Neural crest cell (in vitro differentiated cells): ENCODE measurements at regions not wholly inside any gene's neighbourhood (a gene's known extent, or its start where the extent isn't known, plus 50 kb on each side); places are given as distances from the start of the nearest gene placed in this dataset.

Experiments used
- DNase-seq: peaks from one replicate; pipeline ENCODE4 v3.0.0; 2021; ENCODE audit warnings: low read depth, mixed read lengths, low spot score
- H3K27ac Mint-ChIP-seq: one replicate; pipeline ENCODE4 v1.8.0; 2021; ENCODE audit warnings: mild to moderate bottlenecking, mixed read lengths; ENCODE audit not compliant: unreplicated experiment
- H3K27me3 Mint-ChIP-seq: 2 replicates; pipeline ENCODE4 v1.8.0; 2021; ENCODE audit warnings: low read depth, mild to moderate bottlenecking, mixed read lengths
- H3K36me3 Mint-ChIP-seq: 2 replicates; pipeline ENCODE4 v1.8.0; 2021; ENCODE audit warnings: low read depth, mild to moderate bottlenecking, mixed read lengths
- H3K4me1 Mint-ChIP-seq: 2 replicates; pipeline ENCODE4 v1.8.0; 2021; ENCODE audit warnings: mixed read lengths
- H3K4me3 Mint-ChIP-seq: one replicate; pipeline ENCODE4 v1.8.0; 2021; ENCODE audit warnings: mild to moderate bottlenecking, mixed read lengths
- H3K9me3 Mint-ChIP-seq: 2 replicates; pipeline ENCODE4 v1.8.0; 2021; ENCODE audit warnings: mixed read lengths
- CTCF ChIP-seq: fragments of 200-600 bp; sonication (generic); conservative IDR thresholded peaks from 2 replicates; pipeline ENCODE4 v1.5.0; 2021; ENCODE audit warnings: antibody characterized with exemption, mild to moderate bottlenecking

- TF ChIP-seq CTCF = no peak
- Mint-ChIP-seq H3K27ac (no peak overlapping the region), H3K4me3 (no peak overlapping the region), H3K4me1 (no peaks in the 10 kb centered on the region), H3K9me3 (peaks cover 7% of the 10 kb centered on the region), H3K27me3 (no peaks in the 10 kb centered on the region), H3K36me3 (no peaks in the 10 kb centered on the region)
- no peak for DNase-seq
These were observed 1632.3 kb downstream of the KCNT2 start for GRCh38 chr1:194975913-194976312.

- H3K4me3 Mint-ChIP-seq = no peak overlapping the region
- H3K9me3 Mint-ChIP-seq = peaks cover 4% of the 10 kb centered on the region
- H3K4me1 Mint-ChIP-seq = no peaks in the 10 kb centered on the region
- H3K27ac Mint-ChIP-seq = no peak overlapping the region
- H3K27me3 Mint-ChIP-seq = no peaks in the 10 kb centered on the region
- DNase-seq = no peak
- no peak for TF ChIP-seq CTCF
- H3K36me3 Mint-ChIP-seq = no peaks in the 10 kb centered on the region
These were observed 1639.3 kb downstream of the KCNT2 start for GRCh38 chr1:194968916-194969315.

GRCh38 chr1:194959795-194960194, 1648.4 kb downstream of the KCNT2 start:
- H3K9me3 Mint-ChIP-seq = peaks cover 3% of the 10 kb centered on the region
- H3K4me1 Mint-ChIP-seq = no peaks in the 10 kb centered on the region
- no peak overlapping the region for H3K4me3 Mint-ChIP-seq
- H3K27ac Mint-ChIP-seq = no peak overlapping the region
- no peaks in the 10 kb centered on the region for H3K27me3 Mint-ChIP-seq
- DNase-seq = no peak
- H3K36me3 Mint-ChIP-seq = no peaks in the 10 kb centered on the region
- no peak for TF ChIP-seq CTCF

GRCh38 chr1:194952171-194952570, 1656.1 kb downstream of the KCNT2 start:
- no peak for TF ChIP-seq CTCF
- DNase-seq = no peak
- no peaks in the 10 kb centered on the region for H3K4me1 Mint-ChIP-seq
- no peaks in the 10 kb centered on the region for H3K9me3 Mint-ChIP-seq
- no peaks in the 10 kb centered on the region for H3K27me3 Mint-ChIP-seq
- H3K36me3 Mint-ChIP-seq = no peaks in the 10 kb centered on the region
- H3K4me3 Mint-ChIP-seq = no peak overlapping the region
- H3K27ac Mint-ChIP-seq = no peak overlapping the region

GRCh38 chr1:194950584-194950983, 1657.7 kb downstream of the KCNT2 start:
- peaks cover 1% of the 10 kb centered on the region for H3K9me3 Mint-ChIP-seq
- H3K27ac Mint-ChIP-seq = no peak overlapping the region
- no peaks in the 10 kb centered on the region for H3K4me1 Mint-ChIP-seq
- DNase-seq = no peak
- no peaks in the 10 kb centered on the region for H3K36me3 Mint-ChIP-seq
- H3K27me3 Mint-ChIP-seq = no peaks in the 10 kb centered on the region
- H3K4me3 Mint-ChIP-seq = no peak overlapping the region
- TF ChIP-seq CTCF = no peak
